ENCODE measurements at regions not wholly inside any gene's neighbourhood (a gene's known extent, or its start where the extent isn't known, plus 50 kb on each side); places are given as distances from the start of the nearest gene placed in this dataset.

GRCh38 chrX:63284659-63285058 lies 66.5 kb downstream of the SPIN4 start:
- TF ChIP-seq POLR2A (IDR thresholded peaks at IDR 0.05) (no peak), CTCF (IDR thresholded peaks at IDR 0.05) (no peak)

Data from Peyer's patch (tissue), 4 donors.